Colonic mucosa (tissue), 4 donors: ENCODE measurements at regions not wholly inside any gene's neighbourhood (a gene's known extent, or its start where the extent isn't known, plus 50 kb on each side); places are given as distances from the start of the nearest gene placed in this dataset.

Source experiments
- DNase-seq: peaks from one replicate; pipeline ENCODE4 v3.0.0-alpha.2; 2020
- H3K27ac ChIP-seq: fragments of 200-600 bp; one replicate; pipeline ENCODE4 v1.8.0; 2021
- H3K27me3 ChIP-seq: fragments of 200-600 bp; one replicate; pipeline ENCODE4 v1.8.0; 2021
- H3K36me3 ChIP-seq: fragments of 200-600 bp; one replicate; pipeline ENCODE4 v1.8.0; 2021
- H3K4me1 ChIP-seq: fragments of 200-600 bp; one replicate; pipeline ENCODE4 v1.8.0; 2021; ENCODE audit warnings: mild to moderate bottlenecking
- H3K4me3 ChIP-seq: fragments of 200-600 bp; one replicate; pipeline ENCODE4 v1.8.0; 2021
- H3K9ac ChIP-seq, 2 donors: one replicate each; pipeline ENCODE4 v1.7.0; 2013; ENCODE audit warnings: control low read depth in 2 of 2, low read depth in 2 of 2, low read length in 2 of 2
- H3K9me3 ChIP-seq: fragments of 200-600 bp; one replicate; pipeline ENCODE4 v1.8.0; 2021
- intact Hi-C: fragments of 100-400 bp; cut with DNase I; formaldehyde crosslinking; loops from one replicate; pipeline ENCODE4 v1.14.1; 2022
- TF ChIP-seq, protein P1 (sequence below): fragments of 200-600 bp; IDR thresholded peaks from one replicate; pipeline ENCODE4 v1.8.0; 2022; ENCODE audit warnings: antibody characterized with exemption, mild to moderate bottlenecking
- donor health status: healthy.
- donor health status: DM: no; HTN: no; CAD: no.
- donor health status: DM: no; HTN: no; CAD: no.

DNA sequence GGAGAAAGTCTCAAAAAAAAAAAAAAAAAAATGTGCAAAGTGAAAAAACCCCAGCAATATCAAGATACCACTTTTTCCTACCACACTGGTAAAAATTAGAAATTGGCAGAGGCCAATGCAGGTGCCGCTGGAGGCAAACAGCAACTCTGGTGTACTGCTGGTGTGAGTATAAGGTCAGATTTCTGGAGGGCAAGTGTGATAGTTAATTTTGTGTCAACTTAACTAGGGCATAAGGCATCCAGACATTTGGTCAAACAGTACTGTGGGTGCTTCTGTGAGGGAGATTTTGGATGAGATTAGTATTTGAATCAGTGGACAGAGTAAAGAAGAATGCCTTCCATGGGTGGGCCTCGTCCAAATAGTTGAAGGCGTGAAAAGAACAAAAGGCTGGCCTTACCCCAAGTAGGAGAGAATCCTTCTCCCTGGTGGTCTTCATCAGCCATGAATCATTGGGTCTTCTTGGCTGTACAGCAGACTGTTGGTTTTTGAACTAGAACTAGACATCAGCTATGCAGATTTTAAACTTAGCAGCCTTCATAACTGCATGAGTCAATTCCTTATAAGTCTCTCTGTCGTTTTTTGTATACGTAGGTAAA, 52.8 kb upstream of the FHL2 start:
- TF ChIP-seq, protein P1, sequence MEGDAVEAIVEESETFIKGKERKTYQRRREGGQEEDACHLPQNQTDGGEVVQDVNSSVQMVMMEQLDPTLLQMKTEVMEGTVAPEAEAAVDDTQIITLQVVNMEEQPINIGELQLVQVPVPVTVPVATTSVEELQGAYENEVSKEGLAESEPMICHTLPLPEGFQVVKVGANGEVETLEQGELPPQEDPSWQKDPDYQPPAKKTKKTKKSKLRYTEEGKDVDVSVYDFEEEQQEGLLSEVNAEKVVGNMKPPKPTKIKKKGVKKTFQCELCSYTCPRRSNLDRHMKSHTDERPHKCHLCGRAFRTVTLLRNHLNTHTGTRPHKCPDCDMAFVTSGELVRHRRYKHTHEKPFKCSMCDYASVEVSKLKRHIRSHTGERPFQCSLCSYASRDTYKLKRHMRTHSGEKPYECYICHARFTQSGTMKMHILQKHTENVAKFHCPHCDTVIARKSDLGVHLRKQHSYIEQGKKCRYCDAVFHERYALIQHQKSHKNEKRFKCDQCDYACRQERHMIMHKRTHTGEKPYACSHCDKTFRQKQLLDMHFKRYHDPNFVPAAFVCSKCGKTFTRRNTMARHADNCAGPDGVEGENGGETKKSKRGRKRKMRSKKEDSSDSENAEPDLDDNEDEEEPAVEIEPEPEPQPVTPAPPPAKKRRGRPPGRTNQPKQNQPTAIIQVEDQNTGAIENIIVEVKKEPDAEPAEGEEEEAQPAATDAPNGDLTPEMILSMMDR: no peak
- no peak overlapping the region for H3K4me3 ChIP-seq
- no peaks in the 10 kb centered on the region for H3K9me3 ChIP-seq
- no peak overlapping the region for H3K9ac ChIP-seq
- no peak overlapping the region for H3K27ac ChIP-seq
- H3K4me1 ChIP-seq: no peaks in the 10 kb centered on the region
- no peak for DNase-seq
- H3K27me3 ChIP-seq: no peaks in the 10 kb centered on the region
- no peaks in the 10 kb centered on the region for H3K36me3 ChIP-seq
- intact Hi-C loops: loop anchor here (5.0 kb wide), 1 partner anchor 69 kb away; no protein-coding TSS in a partner anchor

DNA sequence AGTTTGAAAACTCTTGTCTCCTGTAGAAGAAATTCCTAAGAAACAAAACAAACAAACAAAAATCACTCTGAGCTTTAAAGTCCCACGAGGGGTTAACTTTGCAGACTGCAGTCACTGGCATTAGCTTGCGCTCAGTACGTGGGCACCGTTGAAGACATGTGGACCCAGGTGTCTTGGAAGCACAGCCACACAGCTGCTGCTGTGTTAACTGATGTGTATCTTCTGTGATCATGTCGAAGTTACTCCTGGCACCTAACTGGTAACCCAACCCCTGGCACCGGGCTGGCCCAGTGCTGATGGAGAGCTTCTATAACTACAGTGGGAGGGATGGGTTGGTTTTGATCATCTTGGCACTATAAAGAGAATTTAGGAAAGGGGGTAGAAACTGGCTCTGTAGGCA, 51.6 kb upstream of the FHL2 start:
- no peak overlapping the region for H3K4me3 ChIP-seq
- TF ChIP-seq, protein P1: no peak
- DNase-seq: no peak

DNA sequence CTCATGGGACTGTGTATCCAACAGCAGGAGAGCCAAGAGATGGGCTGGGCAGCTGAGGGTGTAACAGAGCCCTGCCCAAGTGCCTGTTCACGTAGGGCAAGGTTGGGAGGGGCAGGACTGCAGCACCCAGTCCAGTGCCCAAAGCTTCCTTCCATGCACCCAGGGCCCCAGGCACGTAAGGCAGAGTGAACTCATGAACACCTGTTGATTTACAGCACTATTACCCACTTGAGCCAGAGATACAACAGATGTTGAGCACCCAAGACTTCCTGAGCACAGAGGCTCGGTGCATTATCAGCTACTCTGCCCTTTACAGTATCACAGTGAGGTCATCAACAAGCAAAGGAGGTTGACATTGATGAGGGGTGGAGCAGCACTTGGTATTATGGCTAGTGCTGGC, 50.2 kb upstream of the FHL2 start:
- DNase-seq: peak; percentile 84

More for the DNA sequence above, 51.6 kb upstream of the FHL2 start:
- Histone ChIP-seq H3K4me1 (no peaks in the 10 kb centered on the region), H3K27me3 (no peaks in the 10 kb centered on the region), H3K9ac (no peak overlapping the region), H3K36me3 (no peaks in the 10 kb centered on the region), H3K9me3 (no peaks in the 10 kb centered on the region), H3K27ac (no peak overlapping the region)
- intact Hi-C loops: loop anchor here (5.0 kb wide), 1 partner anchor 68 kb away; no protein-coding TSS in a partner anchor

More for the DNA sequence above, 50.2 kb upstream of the FHL2 start:
- intact Hi-C loops: no loop called here
- Histone ChIP-seq H3K4me1 (no peaks in the 10 kb centered on the region), H3K27ac (peak overlapping the region; percentile 87), H3K36me3 (no peaks in the 10 kb centered on the region), H3K9me3 (no peaks in the 10 kb centered on the region), H3K9ac (peak overlapping the region in 1 of 2 donors; percentile 7), H3K27me3 (no peaks in the 10 kb centered on the region), H3K4me3 (no peak overlapping the region)
- TF ChIP-seq, protein P1: no peak
